Smooth muscle cell (in vitro differentiated cells): ENCODE measurements at regions not wholly inside any gene's neighbourhood (a gene's known extent, or its start where the extent isn't known, plus 50 kb on each side); places are given as distances from the start of the nearest gene placed in this dataset.

Source experiments
- DNase-seq: peaks from one replicate; lab custom pipeline; 2025; ENCODE audit not compliant: unreplicated experiment; lab: John Stamatoyannopoulos, UW
- H2AFZ ChIP-seq: fragments of 200-600 bp; sonication (generic); 2 replicates; pipeline ENCODE4 v1.6.0; 2016; ENCODE audit warnings: antibody characterized with exemption, low read depth, mild to moderate bottlenecking
- H3F3A ChIP-seq: fragments of 200-600 bp; sonication (generic); 2 replicates; pipeline ENCODE4 v1.6.0; 2017; ENCODE audit warnings: antibody characterized with exemption, low read depth
- H3K27ac ChIP-seq: fragments of 200-600 bp; sonication (generic); 2 replicates; pipeline ENCODE4 v1.5.1; 2016; ENCODE audit warnings: low read depth, mild to moderate bottlenecking
- H3K27me3 ChIP-seq: fragments of 200-600 bp; sonication (generic); 2 replicates; pipeline ENCODE4 v1.6.1; 2016; ENCODE audit warnings: low read depth, mild to moderate bottlenecking
- H3K36me3 ChIP-seq: fragments of 200-600 bp; sonication (generic); 2 replicates; pipeline ENCODE4 v1.5.1; 2016; ENCODE audit warnings: low read depth
- H3K4me1 ChIP-seq: fragments of 200-600 bp; sonication (generic); 2 replicates; pipeline ENCODE4 v1.5.1; 2016; ENCODE audit warnings: low read depth
- H3K4me2 ChIP-seq: fragments of 200-600 bp; sonication (generic); 2 replicates; pipeline ENCODE4 v1.6.0; 2016; ENCODE audit warnings: mild to moderate bottlenecking
- H3K4me3 ChIP-seq: fragments of 200-600 bp; sonication (generic); 2 replicates; pipeline ENCODE4 v1.5.1; 2016; ENCODE audit warnings: mild to moderate bottlenecking
- H3K79me2 ChIP-seq: fragments of 200-600 bp; sonication (generic); 2 replicates; pipeline ENCODE4 v1.6.0; 2016; ENCODE audit warnings: low read depth, mild to moderate bottlenecking
- H3K9ac ChIP-seq: fragments of 200-600 bp; sonication (generic); 2 replicates; pipeline ENCODE4 v1.6.0; 2016; ENCODE audit warnings: low read depth
- H3K9me3 ChIP-seq: fragments of 200-600 bp; sonication (generic); replicated peaks from 2 replicates; pipeline ENCODE4 v1.5.1; 2016; ENCODE audit warnings: low read depth
- H4K20me1 ChIP-seq: fragments of 200-600 bp; sonication (generic); 2 replicates; pipeline ENCODE4 v1.6.0; 2016; ENCODE audit warnings: low read depth
- WGBS: methylation state at CpG from one replicate; pipeline ENCODE4 v1.1.7; 2016; ENCODE audit warnings: low lambda C conversion rate; 5-methylcytosine and 5-hydroxymethylcytosine counted together
- TF ChIP-seq, protein P1 (sequence below): fragments of 200-600 bp; sonication (generic); IDR thresholded peaks from 2 replicates; pipeline ENCODE4 v1.5.1; 2017; ENCODE audit warnings: borderline replicate concordance, mild to moderate bottlenecking, antibody characterized with exemption; ENCODE audit not compliant: insufficient read depth, poor library complexity, severe bottlenecking

DNA sequence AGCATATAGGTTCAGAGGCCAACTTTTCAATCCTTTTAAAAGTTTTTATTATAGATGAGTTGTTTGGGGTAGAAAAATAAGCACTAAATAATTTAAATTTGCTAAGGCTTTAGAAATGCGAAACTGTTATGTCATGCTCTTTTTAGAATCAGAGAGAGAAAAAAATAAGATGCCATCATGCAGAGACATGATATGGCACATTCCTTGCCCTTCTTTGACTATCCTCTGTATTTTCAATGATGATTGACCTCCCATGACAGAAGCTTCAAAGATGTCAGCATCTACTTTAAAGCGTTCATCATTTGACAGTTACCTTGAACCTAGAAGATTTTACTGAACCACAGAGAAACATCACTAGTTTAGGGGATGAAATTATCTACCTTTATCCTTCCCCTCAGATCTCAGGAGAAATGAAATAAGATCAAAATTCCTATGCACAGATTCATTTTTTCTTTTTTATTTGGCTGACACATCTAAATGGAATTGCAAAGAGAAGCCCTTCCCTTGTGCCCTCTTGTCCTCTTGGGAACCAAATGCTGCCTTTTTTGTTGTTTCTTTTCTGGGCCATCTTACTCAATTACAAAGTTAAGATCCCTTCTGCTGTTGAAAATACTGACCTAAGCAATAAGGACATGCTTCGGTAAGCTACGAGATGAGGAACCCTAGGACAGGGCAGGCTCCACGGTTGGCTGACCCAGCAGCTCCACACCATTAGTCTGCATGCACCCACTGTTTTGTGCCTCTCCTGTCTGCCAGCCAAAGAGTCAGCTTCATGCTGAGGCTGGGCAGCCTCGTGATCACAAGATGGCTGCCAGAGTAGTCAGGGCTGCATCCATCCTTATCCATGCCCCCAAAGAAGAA is 289.7 kb upstream of the TPM1 start:
- Histone ChIP-seq H3K9ac (no peak overlapping the region), H2AFZ (no peak overlapping the region), H3K27me3 (no peaks in the 10 kb centered on the region), H3F3A (peaks cover 9% of the 10 kb centered on the region), H3K9me3 (no peaks in the 10 kb centered on the region), H3K79me2 (no peaks in the 10 kb centered on the region), H3K4me2 (no peak overlapping the region), H3K4me3 (no peak overlapping the region), H3K27ac (no peak overlapping the region), H4K20me1 (no peaks in the 10 kb centered on the region), H3K4me1 (peaks cover 21% of the 10 kb centered on the region), H3K36me3 (no peaks in the 10 kb centered on the region)
- WGBS = 97% methylated on average over 6 of the region's 6 CpGs
- DNase-seq = no peak
- TF ChIP-seq, protein P1, sequence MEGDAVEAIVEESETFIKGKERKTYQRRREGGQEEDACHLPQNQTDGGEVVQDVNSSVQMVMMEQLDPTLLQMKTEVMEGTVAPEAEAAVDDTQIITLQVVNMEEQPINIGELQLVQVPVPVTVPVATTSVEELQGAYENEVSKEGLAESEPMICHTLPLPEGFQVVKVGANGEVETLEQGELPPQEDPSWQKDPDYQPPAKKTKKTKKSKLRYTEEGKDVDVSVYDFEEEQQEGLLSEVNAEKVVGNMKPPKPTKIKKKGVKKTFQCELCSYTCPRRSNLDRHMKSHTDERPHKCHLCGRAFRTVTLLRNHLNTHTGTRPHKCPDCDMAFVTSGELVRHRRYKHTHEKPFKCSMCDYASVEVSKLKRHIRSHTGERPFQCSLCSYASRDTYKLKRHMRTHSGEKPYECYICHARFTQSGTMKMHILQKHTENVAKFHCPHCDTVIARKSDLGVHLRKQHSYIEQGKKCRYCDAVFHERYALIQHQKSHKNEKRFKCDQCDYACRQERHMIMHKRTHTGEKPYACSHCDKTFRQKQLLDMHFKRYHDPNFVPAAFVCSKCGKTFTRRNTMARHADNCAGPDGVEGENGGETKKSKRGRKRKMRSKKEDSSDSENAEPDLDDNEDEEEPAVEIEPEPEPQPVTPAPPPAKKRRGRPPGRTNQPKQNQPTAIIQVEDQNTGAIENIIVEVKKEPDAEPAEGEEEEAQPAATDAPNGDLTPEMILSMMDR = no peak

DNA sequence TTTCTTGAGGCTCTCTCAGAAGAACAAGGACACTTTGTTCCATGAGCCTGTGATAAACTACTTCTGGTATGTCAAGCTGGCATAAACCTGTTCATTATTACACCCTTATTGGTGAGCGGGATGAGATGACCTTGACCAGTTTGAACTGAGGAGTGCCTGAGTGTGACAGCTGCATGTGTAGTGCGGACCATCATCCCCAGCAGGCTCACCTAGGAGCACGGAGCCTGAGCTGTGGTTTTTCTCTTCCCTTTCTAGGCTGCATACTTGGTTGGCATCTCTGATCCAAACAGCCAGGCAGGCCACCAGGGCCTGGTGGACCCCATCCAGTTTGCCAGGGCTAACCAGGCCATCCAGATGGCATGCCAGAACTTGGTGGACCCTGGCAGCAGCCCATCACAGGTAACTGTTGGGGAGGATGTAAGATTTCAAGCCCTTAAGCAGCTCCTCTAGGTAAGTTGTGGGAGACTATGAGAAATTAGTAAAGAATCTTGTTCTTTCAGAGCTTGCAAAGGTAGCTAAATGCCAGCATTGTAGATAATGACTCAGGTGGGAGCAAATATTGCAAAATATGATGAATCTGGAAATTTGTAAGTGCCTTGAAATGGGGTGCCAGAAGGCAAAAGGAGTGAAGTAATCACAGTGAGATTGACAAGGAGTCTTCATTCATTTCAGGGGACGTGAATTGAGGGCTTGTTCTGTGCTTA is 288.9 kb upstream of the TPM1 start:
- TF ChIP-seq, protein P1 = no peak
- Histone ChIP-seq H3K4me1 (peaks cover 23% of the 10 kb centered on the region), H3K9ac (no peak overlapping the region), H3K27ac (no peak overlapping the region), H3K4me2 (no peak overlapping the region), H4K20me1 (no peaks in the 10 kb centered on the region), H2AFZ (no peak overlapping the region), H3K27me3 (no peaks in the 10 kb centered on the region), H3K79me2 (no peaks in the 10 kb centered on the region), H3K4me3 (no peak overlapping the region), H3K36me3 (no peaks in the 10 kb centered on the region), H3K9me3 (no peaks in the 10 kb centered on the region), H3F3A (peaks cover 12% of the 10 kb centered on the region)
- DNase-seq = no peak
- WGBS = 99% methylated on average over 4 of the region's 4 CpGs

DNA sequence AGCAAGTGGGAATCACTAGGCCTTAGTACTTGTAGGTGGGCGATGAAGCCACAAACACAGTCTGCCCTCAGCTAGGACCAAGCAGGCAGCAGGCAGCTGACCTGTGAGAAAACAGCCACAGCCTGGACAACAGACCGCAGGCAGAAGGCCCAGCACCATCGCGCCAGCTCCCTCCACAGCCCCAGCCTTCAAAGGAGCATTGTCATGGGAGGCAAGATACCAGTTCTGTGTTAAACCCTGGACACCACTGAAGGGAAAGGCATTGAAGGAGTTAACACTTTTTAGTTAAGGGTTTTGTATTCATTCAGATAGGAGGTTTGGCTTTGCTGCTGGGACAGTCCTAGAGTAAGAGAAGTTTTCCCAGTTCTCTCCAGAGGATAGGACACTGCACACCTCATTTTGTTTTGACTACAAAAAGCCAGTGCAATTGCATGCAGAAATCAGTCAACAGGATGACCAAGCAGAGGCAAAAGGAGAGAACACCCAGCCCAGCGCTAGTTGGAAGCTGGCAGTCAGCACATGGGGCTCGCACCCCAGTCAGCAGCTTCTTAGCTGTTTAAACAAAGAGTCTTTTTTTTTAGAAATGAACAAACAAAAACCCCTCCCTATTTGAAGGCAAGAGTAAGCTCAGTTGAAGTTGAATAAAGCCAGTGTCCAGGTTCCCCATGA is 286.1 kb upstream of the TPM1 start:
- H3K27me3 ChIP-seq = no peaks in the 10 kb centered on the region
- H3K79me2 ChIP-seq = no peaks in the 10 kb centered on the region
- TF ChIP-seq, protein P1 = no peak
- H3K9me3 ChIP-seq = no peaks in the 10 kb centered on the region
- H4K20me1 ChIP-seq = no peaks in the 10 kb centered on the region
- no peak overlapping the region for H3K9ac ChIP-seq
- DNase-seq = no peak
- no peaks in the 10 kb centered on the region for H3K36me3 ChIP-seq
- no peak overlapping the region for H3K4me3 ChIP-seq
- peaks cover 13% of the 10 kb centered on the region for H3K4me1 ChIP-seq
- 96% methylated on average over 6 of the region's 6 CpGs for WGBS
- peaks cover 12% of the 10 kb centered on the region for H3F3A ChIP-seq
- H3K4me2 ChIP-seq = no peak overlapping the region
- H3K27ac ChIP-seq = no peak overlapping the region
- H2AFZ ChIP-seq = no peak overlapping the region
